ENCODE measurements at regions not wholly inside any gene's neighbourhood (a gene's known extent, or its start where the extent isn't known, plus 50 kb on each side); places are given as distances from the start of the nearest gene placed in this dataset.

- no peaks in the 10 kb centered on the region for H3K36me3 ChIP-seq
- no peak for DNase-seq
- H3K27me3 ChIP-seq = no peaks in the 10 kb centered on the region
- intact Hi-C loops (cut with DNase I) = no loop called here
- H3K4me1 ChIP-seq = no peaks in the 10 kb centered on the region
- no peak overlapping the region for H3K4me3 ChIP-seq (replicated peaks in 1 of 3)
- TF ChIP-seq POLR2A (IDR thresholded peaks at IDR 0.05) (no peak), CTCF (IDR thresholded peaks at IDR 0.05) (no peak)
- H3K9me3 ChIP-seq = no peaks in the 10 kb centered on the region
- no peak overlapping the region for H3K27ac ChIP-seq
Measured at GRCh38 chr13:68970532-68970931, 1137.1 kb upstream of the ATXN8OS start.

- intact Hi-C loops (cut with DNase I) = no loop called here
- Histone ChIP-seq H3K9me3 (no peaks in the 10 kb centered on the region), H3K27me3 (no peaks in the 10 kb centered on the region), H3K36me3 (no peaks in the 10 kb centered on the region), H3K4me3 (replicated peaks in 1 of 3) (no peak overlapping the region), H3K27ac (no peak overlapping the region), H3K4me1 (no peaks in the 10 kb centered on the region)
- TF ChIP-seq POLR2A (IDR thresholded peaks at IDR 0.05) (no peak), CTCF (IDR thresholded peaks at IDR 0.05) (no peak)
- no peak for DNase-seq
Measured at GRCh38 chr13:68948586-68948985, 1159.0 kb upstream of the ATXN8OS start.

GRCh38 chr13:68944272-68944671 lies 1163.4 kb upstream of the ATXN8OS start:
- Histone ChIP-seq H3K36me3 (no peaks in the 10 kb centered on the region), H3K27ac (no peak overlapping the region), H3K4me1 (no peaks in the 10 kb centered on the region), H3K4me3 (replicated peaks in 1 of 3) (no peak overlapping the region), H3K9me3 (no peaks in the 10 kb centered on the region), H3K27me3 (no peaks in the 10 kb centered on the region)
- intact Hi-C loops (cut with DNase I) = no loop called here
- DNase-seq = no peak
- WGBS, 2 donors = 54 to 66% methylated on average over 2 of the region's 2 CpGs
- TF ChIP-seq POLR2A (IDR thresholded peaks at IDR 0.05) (no peak), CTCF (IDR thresholded peaks at IDR 0.05) (no peak)

- intact Hi-C loops (cut with DNase I) = no loop called here
- no peak overlapping the region for H3K4me3 ChIP-seq (replicated peaks in 1 of 3)
- no peak for DNase-seq
- no peak overlapping the region for H3K27ac ChIP-seq
- no peaks in the 10 kb centered on the region for H3K36me3 ChIP-seq
- no peaks in the 10 kb centered on the region for H3K4me1 ChIP-seq
- no peaks in the 10 kb centered on the region for H3K27me3 ChIP-seq
- H3K9me3 ChIP-seq = no peaks in the 10 kb centered on the region
- WGBS, 2 donors = 28 to 37% methylated on average over 1 of the region's 1 CpG
- no peak for TF ChIP-seq CTCF (IDR thresholded peaks at IDR 0.05)
- TF ChIP-seq POLR2A (IDR thresholded peaks at IDR 0.05) = no peak
Measured at GRCh38 chr13:68940049-68940448, 1167.6 kb upstream of the ATXN8OS start.

GRCh38 chr13:68938639-68939038 lies 1169.0 kb upstream of the ATXN8OS start:
- intact Hi-C loops (cut with DNase I) = no loop called here
- DNase-seq = no peak
- no peak overlapping the region for H3K27ac ChIP-seq
- no peak overlapping the region for H3K4me3 ChIP-seq (replicated peaks in 1 of 3)
- 83 to 85% methylated on average over 5 of the region's 5 CpGs for WGBS, 2 donors
- no peaks in the 10 kb centered on the region for H3K27me3 ChIP-seq
- no peak for TF ChIP-seq CTCF (IDR thresholded peaks at IDR 0.05)
- no peak for TF ChIP-seq POLR2A (IDR thresholded peaks at IDR 0.05)
- H3K9me3 ChIP-seq = no peaks in the 10 kb centered on the region
- no peaks in the 10 kb centered on the region for H3K4me1 ChIP-seq
- H3K36me3 ChIP-seq = no peaks in the 10 kb centered on the region
